Mesothelial cell of epicardium (in vitro differentiated cells): ENCODE measurements at regions not wholly inside any gene's neighbourhood (a gene's known extent, or its start where the extent isn't known, plus 50 kb on each side); places are given as distances from the start of the nearest gene placed in this dataset.
"Not testable (repeated sequence)": the region's sequence is repeated elsewhere in the genome, so short reads cannot be mapped to it uniquely, and the experiment has no call there.

Experiments used
- DNase-seq, 2 experiments: peaks; one replicate each; pipeline ENCODE4 v3.0.0; 2021; ENCODE audit warnings: low spot score in 2 of 2; ENCODE audit not compliant: unreplicated experiment in 2 of 2
- H3K27ac Mint-ChIP-seq: 2 replicates; pipeline ENCODE4 v1.8.0; 2021; ENCODE audit warnings: mixed read lengths
- H3K27me3 Mint-ChIP-seq: 2 replicates; pipeline ENCODE4 v1.8.0; 2021; ENCODE audit warnings: low read depth, mixed read lengths
- H3K36me3 Mint-ChIP-seq: 2 replicates; pipeline ENCODE4 v1.8.0; 2021; ENCODE audit warnings: mixed read lengths
- H3K4me1 Mint-ChIP-seq: 2 replicates; pipeline ENCODE4 v1.8.0; 2021; ENCODE audit warnings: mixed read lengths
- H3K4me3 Mint-ChIP-seq: 2 replicates; pipeline ENCODE4 v1.8.0; 2021; ENCODE audit warnings: mild to moderate bottlenecking, moderate library complexity, mixed read lengths
- H3K9me3 Mint-ChIP-seq: 2 replicates; pipeline ENCODE4 v1.8.0; 2021; ENCODE audit warnings: mixed read lengths
- TF ChIP-seq, protein P1 (sequence below): fragments of 200-600 bp; sonication (generic); IDR thresholded peaks from one replicate; pipeline ENCODE4 v1.5.0; 2021; ENCODE audit warnings: antibody characterized with exemption; ENCODE audit not compliant: unreplicated experiment

DNA sequence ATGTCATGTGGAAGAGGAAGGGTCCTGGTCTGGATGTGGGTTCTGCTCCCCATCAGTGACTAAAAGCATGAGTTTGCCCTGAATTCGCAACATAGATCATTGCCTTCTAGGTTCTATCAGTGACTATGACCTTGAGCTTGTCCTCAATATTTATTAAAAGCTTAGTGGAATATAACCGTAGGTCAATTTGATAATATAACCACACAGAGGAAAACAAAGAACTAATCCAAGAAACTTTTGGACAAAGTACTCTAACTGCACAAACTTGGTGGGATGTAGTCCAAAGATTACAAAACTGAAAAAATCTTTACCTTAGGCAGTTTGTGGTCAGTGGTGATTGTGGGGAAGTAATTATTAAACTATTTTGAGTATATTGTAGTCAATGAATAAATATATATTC, 152.9 kb downstream of the CYP26A1 start:
- H3K9me3 Mint-ChIP-seq, result peaks cover 9% of the 10 kb centered on the region
- no peak overlapping the region for H3K27ac Mint-ChIP-seq
- TF ChIP-seq, protein P1, sequence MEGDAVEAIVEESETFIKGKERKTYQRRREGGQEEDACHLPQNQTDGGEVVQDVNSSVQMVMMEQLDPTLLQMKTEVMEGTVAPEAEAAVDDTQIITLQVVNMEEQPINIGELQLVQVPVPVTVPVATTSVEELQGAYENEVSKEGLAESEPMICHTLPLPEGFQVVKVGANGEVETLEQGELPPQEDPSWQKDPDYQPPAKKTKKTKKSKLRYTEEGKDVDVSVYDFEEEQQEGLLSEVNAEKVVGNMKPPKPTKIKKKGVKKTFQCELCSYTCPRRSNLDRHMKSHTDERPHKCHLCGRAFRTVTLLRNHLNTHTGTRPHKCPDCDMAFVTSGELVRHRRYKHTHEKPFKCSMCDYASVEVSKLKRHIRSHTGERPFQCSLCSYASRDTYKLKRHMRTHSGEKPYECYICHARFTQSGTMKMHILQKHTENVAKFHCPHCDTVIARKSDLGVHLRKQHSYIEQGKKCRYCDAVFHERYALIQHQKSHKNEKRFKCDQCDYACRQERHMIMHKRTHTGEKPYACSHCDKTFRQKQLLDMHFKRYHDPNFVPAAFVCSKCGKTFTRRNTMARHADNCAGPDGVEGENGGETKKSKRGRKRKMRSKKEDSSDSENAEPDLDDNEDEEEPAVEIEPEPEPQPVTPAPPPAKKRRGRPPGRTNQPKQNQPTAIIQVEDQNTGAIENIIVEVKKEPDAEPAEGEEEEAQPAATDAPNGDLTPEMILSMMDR, result no peak
- DNase-seq, result no peak
- no peak overlapping the region for H3K4me3 Mint-ChIP-seq
- H3K4me1 Mint-ChIP-seq, result peaks cover 9% of the 10 kb centered on the region
- H3K36me3 Mint-ChIP-seq, result no peaks in the 10 kb centered on the region
- no peaks in the 10 kb centered on the region for H3K27me3 Mint-ChIP-seq

DNA sequence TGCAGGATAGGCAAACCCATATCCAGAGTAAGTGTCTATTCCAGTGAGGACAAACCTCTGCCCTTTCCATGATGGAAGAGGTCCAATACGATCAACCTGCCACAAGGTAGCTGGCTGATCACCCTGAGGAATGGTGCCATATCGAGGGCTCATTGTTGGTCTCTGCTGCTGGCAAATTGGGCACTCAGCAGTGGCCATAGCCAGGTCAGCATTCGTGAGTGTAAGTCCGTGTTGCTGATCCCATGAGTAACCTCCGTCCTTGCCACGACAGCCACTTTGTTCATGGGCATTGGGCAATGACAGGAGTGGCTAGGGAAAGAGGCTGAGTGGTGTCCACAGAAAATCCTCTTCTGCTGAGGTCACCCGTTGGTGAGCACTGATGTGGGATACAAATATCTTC, 156.9 kb downstream of the CYP26A1 start:
- not testable (repeated sequence) for H3K9me3 Mint-ChIP-seq, H3K27me3 Mint-ChIP-seq, H3K4me3 Mint-ChIP-seq, H3K27ac Mint-ChIP-seq, H3K4me1 Mint-ChIP-seq, DNase-seq, H3K36me3 Mint-ChIP-seq

DNA sequence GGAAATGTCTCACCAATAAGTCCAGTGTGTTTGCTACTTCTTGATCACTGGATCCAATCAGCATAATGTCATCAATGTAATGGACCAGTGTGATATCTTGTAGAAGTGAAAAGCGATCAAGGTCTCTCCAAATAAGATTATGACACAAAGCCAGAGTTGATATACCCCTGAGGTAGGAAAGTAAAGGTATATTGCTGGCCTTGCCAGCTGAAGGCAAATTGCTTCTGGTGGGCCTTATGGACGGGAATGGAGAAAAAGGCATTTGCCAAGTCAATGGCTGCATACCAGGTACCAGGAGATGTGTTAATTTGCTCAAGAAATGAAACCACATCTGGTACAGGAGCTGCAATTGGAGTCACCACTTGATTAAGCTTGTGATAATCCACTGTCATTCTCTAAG, 158.5 kb downstream of the CYP26A1 start:
- H3K27me3 Mint-ChIP-seq, H3K36me3 Mint-ChIP-seq, DNase-seq, H3K9me3 Mint-ChIP-seq, H3K4me1 Mint-ChIP-seq, H3K27ac Mint-ChIP-seq, H3K4me3 Mint-ChIP-seq: not testable (repeated sequence)

DNA sequence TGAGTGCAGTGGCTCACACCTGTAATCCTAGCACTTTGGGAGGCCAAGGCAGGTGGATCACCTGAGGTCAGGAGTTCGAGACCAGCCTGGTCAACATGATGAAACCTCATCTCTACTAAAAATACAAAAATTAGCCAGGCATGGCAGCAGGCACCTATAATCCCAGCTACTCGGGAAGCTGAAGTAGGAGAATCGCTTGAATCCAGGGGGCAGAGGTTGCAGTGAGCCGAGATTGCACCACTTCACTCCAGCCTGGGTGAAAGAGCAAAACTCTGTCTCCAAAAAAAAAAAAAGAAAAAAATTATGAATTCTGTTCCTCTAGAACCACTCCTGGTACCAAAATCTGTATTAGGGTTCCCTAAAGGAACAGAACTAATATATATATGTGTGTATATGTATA, 161.2 kb downstream of the CYP26A1 start:
- not testable (repeated sequence) for DNase-seq, H3K4me3 Mint-ChIP-seq, H3K27me3 Mint-ChIP-seq, H3K9me3 Mint-ChIP-seq, H3K36me3 Mint-ChIP-seq, H3K27ac Mint-ChIP-seq, H3K4me1 Mint-ChIP-seq

DNA sequence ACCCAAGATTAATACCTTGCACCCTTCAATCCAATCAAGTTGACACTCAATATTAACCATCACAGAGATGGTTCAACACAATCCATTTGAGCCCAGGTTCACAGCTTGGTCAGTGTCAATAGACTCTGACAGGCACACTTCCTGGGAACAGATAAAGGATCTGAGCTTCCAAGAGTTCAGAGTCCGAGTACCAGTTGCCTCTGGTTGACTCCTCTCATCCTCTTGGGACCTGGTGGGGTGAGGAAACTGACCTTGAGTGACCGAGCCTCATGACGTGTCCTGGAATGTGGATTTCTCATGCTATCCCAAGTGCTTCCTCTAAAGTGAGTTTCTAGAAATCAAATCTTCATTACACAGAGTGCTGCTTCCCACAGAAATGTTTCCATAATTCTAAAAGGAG, 162.0 kb downstream of the CYP26A1 start:
- H3K27ac Mint-ChIP-seq, result no peak overlapping the region
- no peak for DNase-seq
- TF ChIP-seq, protein P1, result no peak
- H3K4me1 Mint-ChIP-seq, result peaks cover 6% of the 10 kb centered on the region
- no peaks in the 10 kb centered on the region for H3K27me3 Mint-ChIP-seq
- H3K4me3 Mint-ChIP-seq, result no peak overlapping the region
- no peaks in the 10 kb centered on the region for H3K36me3 Mint-ChIP-seq
- no peaks in the 10 kb centered on the region for H3K9me3 Mint-ChIP-seq

GRCh38 chr10:93236393-93237040, 162.8 kb downstream of the CYP26A1 start:
- DNase-seq, result no peak
- Mint-ChIP-seq H3K36me3 (no peaks in the 10 kb centered on the region), H3K27me3 (no peaks in the 10 kb centered on the region), H3K27ac (no peak overlapping the region), H3K4me1 (peaks cover 6% of the 10 kb centered on the region), H3K9me3 (no peaks in the 10 kb centered on the region), H3K4me3 (no peak overlapping the region)
- TF ChIP-seq, protein P1, result no peak

- peaks cover 18% of the 10 kb centered on the region for H3K4me1 Mint-ChIP-seq
- DNase-seq, result no peak
- no peak overlapping the region for H3K4me3 Mint-ChIP-seq
- TF ChIP-seq, protein P1, result no peak
- no peaks in the 10 kb centered on the region for H3K27me3 Mint-ChIP-seq
- peak overlapping the region; percentile 78 for H3K27ac Mint-ChIP-seq
- H3K36me3 Mint-ChIP-seq, result no peaks in the 10 kb centered on the region
- H3K9me3 Mint-ChIP-seq, result no peaks in the 10 kb centered on the region
Observed at GRCh38 chr10:93245147-93245546, 171.5 kb downstream of the CYP26A1 start.
